GM12878 (cell line): ENCODE measurements at regions not wholly inside any gene's neighbourhood (a gene's known extent, or its start where the extent isn't known, plus 50 kb on each side); places are given as distances from the start of the nearest gene placed in this dataset.

Experiments
- ATAC-seq: fragments of 200-7000 bp; cut with Tn5 transposase; 3 replicates; pipeline ENCODE4 v1.9.1; 2020; ENCODE audit warnings: mild to moderate bottlenecking, moderate library complexity
- BruUV-seq: library from RNA; stranded (reverse); fragments of 400-500 nt; replicated peaks from 2 replicates; lab custom pipeline; 2021; lab: Mats Ljungman, UMichigan
- CTCF ChIA-PET: fragments of 300-600 bp; sonication (Branson Sonifier 250); formaldehyde crosslinking; extraction: SDS; loops from one replicate; lab custom pipeline; 2021; ENCODE audit warnings: inconsistent platforms; lab: Yijun Ruan, JAX
- POLR2A ChIA-PET: fragments of 350-600 bp; formaldehyde crosslinking; extraction: SDS; loops from one replicate; lab custom pipeline; 2021; ENCODE audit warnings: inconsistent platforms; lab: Charles Lee
- RAD21 ChIA-PET: fragments of 300-600 bp; sonication (Branson Sonifier 250); formaldehyde crosslinking; loops from one replicate; lab custom pipeline; 2023; ENCODE audit warnings: antibody characterized with exemption; ENCODE audit not compliant: unreplicated experiment; lab: Charles Lee
- SMC1A ChIA-PET: fragments of 300-600 bp; sonication (Branson Sonifier 250); formaldehyde crosslinking; loops from one replicate; lab custom pipeline; 2023; ENCODE audit not compliant: unreplicated experiment, uncharacterized antibody; lab: Charles Lee
- DNase-seq: peaks from one replicate; pipeline ENCODE4 v3.0.0-alpha.2; 2011; ENCODE audit warnings: low read depth, low spot score
- FAIRE-seq: peaks from 3 replicates; lab custom pipeline; 2011; peaks lifted over from hg19 to GRCh38; lab: Jason Lieb, UNC
- H2AFZ ChIP-seq: 2 replicates; pipeline ENCODE4 v1.6.0; 2011; ENCODE audit warnings: low read depth, low read length, control low read depth; ENCODE audit not compliant: control insufficient read depth
- H3K27ac ChIP-seq: 2 replicates; pipeline ENCODE4 v1.5.1; 2011; ENCODE audit warnings: control low read depth; ENCODE audit not compliant: control insufficient read depth, insufficient read depth
- H3K27me3 ChIP-seq, 2 experiments: replicated peaks in 1 of 2; 2 replicates each; pipeline versions ENCODE4 v1.6.0 to v1.6.1; 2011; ENCODE audit warnings: low read length in 1 of 2; ENCODE audit not compliant: control insufficient read depth in 2 of 2, insufficient read depth in 2 of 2
- H3K36me3 ChIP-seq, 2 experiments: 2 replicates each; pipeline ENCODE4 v1.5.1; 2011; ENCODE audit warnings: low read length in 1 of 2; ENCODE audit not compliant: control insufficient read depth in 2 of 2, insufficient read depth in 2 of 2
- H3K4me1 ChIP-seq: 2 replicates; pipeline ENCODE4 v1.6.1; 2011; ENCODE audit warnings: mild to moderate bottlenecking, low read length, moderate library complexity, mixed read lengths; ENCODE audit not compliant: control insufficient read depth, insufficient read depth
- H3K4me2 ChIP-seq: 2 replicates; pipeline ENCODE4 v1.6.0; 2011; ENCODE audit warnings: control low read depth; ENCODE audit not compliant: control insufficient read depth, insufficient read depth
- H3K4me3 ChIP-seq: fragments of 200-600 bp; sonication (generic); 2 replicates; pipeline ENCODE4 v1.5.1; 2016
- H3K79me2 ChIP-seq: 2 replicates; pipeline ENCODE4 v1.6.0; 2011; ENCODE audit warnings: low read length; ENCODE audit not compliant: control insufficient read depth, insufficient read depth
- H3K9ac ChIP-seq: 2 replicates; pipeline ENCODE4 v1.8.0; 2011; ENCODE audit warnings: low read length, control low read depth, mixed read lengths; ENCODE audit not compliant: control insufficient read depth, insufficient read depth
- H3K9me3 ChIP-seq: replicated peaks from 3 replicates; pipeline ENCODE4 v1.5.1; 2011; ENCODE audit warnings: mild to moderate bottlenecking, low read length; ENCODE audit not compliant: control insufficient read depth, insufficient read depth
- H4K20me1 ChIP-seq: 2 replicates; pipeline ENCODE4 v1.6.0; 2011; ENCODE audit not compliant: control insufficient read depth, insufficient read depth
- IKZF1 ChIP-seq: fragments of 450-650 bp; conservative IDR thresholded peaks from 2 replicates; pipeline ENCODE4 v1.6.1; 2017; ENCODE audit warnings: antibody characterized with exemption, mild to moderate bottlenecking
- MEF2B ChIP-seq: fragments of 450-650 bp; IDR thresholded peaks from 2 replicates; pipeline ENCODE4 v1.6.1; 2018; ENCODE audit warnings: mild to moderate bottlenecking, moderate library complexity; ENCODE audit not compliant: partially characterized antibody, poor library complexity, severe bottlenecking
- NBN ChIP-seq: fragments of 450-650 bp; IDR thresholded peaks from 2 replicates; pipeline ENCODE4 v1.6.1; 2016
- RELA ChIP-seq: fragments of 450-650 bp; IDR thresholded peaks from 2 replicates; pipeline ENCODE4 v1.8.0; 2014; ENCODE audit warnings: borderline replicate concordance; ENCODE audit not compliant: partially characterized antibody
- TCF12 ChIP-seq: IDR thresholded peaks from 2 replicates; pipeline ENCODE4 v1.6.1; 2011; ENCODE audit warnings: low read depth, mild to moderate bottlenecking, low read length
- ZBTB4 ChIP-seq: fragments of 450-650 bp; formaldehyde crosslinking; IDR thresholded peaks from 2 replicates; pipeline ENCODE4 v1.4.0; 2022; ENCODE audit warnings: mild to moderate bottlenecking, moderate library complexity
- WGBS: methylation state at CpG from one replicate; pipeline ENCODE4 v1.1.6; 2016; ENCODE audit warnings: low lambda C conversion rate; ENCODE audit not compliant: insufficient replicate concordance, insufficient coverage; ENCODE audit errors: missing lambda C conversion rate; 5-methylcytosine and 5-hydroxymethylcytosine counted together
- in situ Hi-C: fragments of 300-500 bp; cut with MboI; formaldehyde crosslinking; loops from 9 replicates; pipeline ENCODE4 v1.14.3; 2018; ENCODE audit warnings: mixed read lengths
- intact Hi-C: fragments of 100-400 bp; cut with micrococcal nuclease; formaldehyde crosslinking; loops from one replicate; pipeline ENCODE4 v1.14.2; 2022; ENCODE audit not compliant: unreplicated experiment
- TF ChIP-seq, protein P1 (sequence below): IDR thresholded peaks from 2 replicates; pipeline ENCODE4 v1.6.1; 2012; ENCODE audit warnings: low read depth, low read length, improper control_type of control experiment

GRCh38 chr12:89212339-89212771, 139.9 kb downstream of the DUSP6 start:
- SMC1A ChIA-PET: interaction anchor here (1.0 kb wide), 1 partner anchor 127 kb away, joined by 3 read pairs; no protein-coding TSS in a partner anchor
- H3K9ac ChIP-seq: no peak overlapping the region
- in situ Hi-C loops: no loop called here
- intact Hi-C loops: no loop called here
- WGBS: 42% methylated on average over 3 of the region's 3 CpGs
- H3K4me1 ChIP-seq: no peaks in the 10 kb centered on the region
- POLR2A ChIA-PET: no interaction called here
- CTCF ChIA-PET: no interaction called here
- H3K4me3 ChIP-seq: no peak overlapping the region
- H3K79me2 ChIP-seq: no peaks in the 10 kb centered on the region
- RAD21 ChIA-PET: no interaction called here
- no peaks in the 10 kb centered on the region for H3K9me3 ChIP-seq
- H4K20me1 ChIP-seq: no peaks in the 10 kb centered on the region
- ATAC-seq: no peak
- BruUV-seq: no TSS peak
- H2AFZ ChIP-seq: no peak overlapping the region
- no peak for FAIRE-seq
- H3K4me2 ChIP-seq: no peak overlapping the region
- TF ChIP-seq MEF2B (no peak), NBN (no peak), RELA (no peak), ZBTB4 (CRISPR knock-in tag) (no peak), IKZF1 (no peak), TCF12 (no peak)
- TF ChIP-seq, protein P1, sequence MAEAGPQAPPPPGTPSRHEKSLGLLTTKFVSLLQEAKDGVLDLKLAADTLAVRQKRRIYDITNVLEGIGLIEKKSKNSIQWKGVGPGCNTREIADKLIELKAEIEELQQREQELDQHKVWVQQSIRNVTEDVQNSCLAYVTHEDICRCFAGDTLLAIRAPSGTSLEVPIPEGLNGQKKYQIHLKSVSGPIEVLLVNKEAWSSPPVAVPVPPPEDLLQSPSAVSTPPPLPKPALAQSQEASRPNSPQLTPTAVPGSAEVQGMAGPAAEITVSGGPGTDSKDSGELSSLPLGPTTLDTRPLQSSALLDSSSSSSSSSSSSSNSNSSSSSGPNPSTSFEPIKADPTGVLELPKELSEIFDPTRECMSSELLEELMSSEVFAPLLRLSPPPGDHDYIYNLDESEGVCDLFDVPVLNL: no peak
- no peak for DNase-seq
- no peaks in the 10 kb centered on the region for H3K27me3 ChIP-seq
- no peaks in the 10 kb centered on the region for H3K36me3 ChIP-seq
- H3K27ac ChIP-seq: no peak overlapping the region
